OCI-LY1 (cell line): ENCODE measurements at regions not wholly inside any gene's neighbourhood (a gene's known extent, or its start where the extent isn't known, plus 50 kb on each side); places are given as distances from the start of the nearest gene placed in this dataset.

ENCODE experiments used
- H2AFZ ChIP-seq: fragments of 200-600 bp; sonication (generic), shearing (Covaris generic); 2 replicates; pipeline ENCODE4 v1.6.0; 2014; ENCODE audit warnings: antibody characterized with exemption, mild to moderate bottlenecking, low read length
- H3F3A ChIP-seq: fragments of 200-600 bp; sonication (generic), shearing (Covaris generic); 2 replicates; pipeline ENCODE4 v1.6.0; 2014; ENCODE audit warnings: mild to moderate bottlenecking, antibody characterized with exemption, low read length, moderate library complexity; ENCODE audit not compliant: insufficient read depth
- H3K27ac ChIP-seq: fragments of 200-600 bp; sonication (generic); 2 replicates; pipeline ENCODE4 v1.5.1; 2014; ENCODE audit warnings: low read length, mixed run types, mild to moderate bottlenecking, low read depth; ENCODE audit not compliant: poor library complexity, severe bottlenecking
- H3K27me3 ChIP-seq: fragments of 200-600 bp; sonication (generic); 2 replicates; pipeline ENCODE4 v1.6.0; 2014; ENCODE audit warnings: antibody characterized with exemption, mild to moderate bottlenecking, low read length, moderate library complexity; ENCODE audit not compliant: insufficient read depth
- H3K36me3 ChIP-seq: fragments of 200-600 bp; sonication (generic); 2 replicates; pipeline ENCODE4 v1.6.1; 2014; ENCODE audit warnings: mild to moderate bottlenecking, antibody characterized with exemption, low read length, moderate library complexity, mixed read lengths; ENCODE audit not compliant: insufficient read depth
- H3K4me1 ChIP-seq: fragments of 200-600 bp; sonication (generic); 2 replicates; pipeline ENCODE4 v1.5.1; 2014; ENCODE audit warnings: mild to moderate bottlenecking, low read length, moderate library complexity; ENCODE audit not compliant: insufficient read depth, severe bottlenecking
- H3K4me2 ChIP-seq: fragments of 200-600 bp; sonication (generic), shearing (Covaris generic); 2 replicates; pipeline ENCODE4 v1.6.1; 2014; ENCODE audit warnings: low read length
- H3K4me3 ChIP-seq: fragments of 200-600 bp; sonication (generic); 2 replicates; pipeline ENCODE4 v1.5.1; 2014; ENCODE audit warnings: low read length, low read depth, mild to moderate bottlenecking, mixed read lengths; ENCODE audit not compliant: poor library complexity, severe bottlenecking
- H3K79me2 ChIP-seq: fragments of 200-600 bp; shearing (Covaris generic); 2 replicates; pipeline ENCODE4 v1.6.1; 2016; ENCODE audit warnings: mixed run types, low read length, mixed read lengths; ENCODE audit not compliant: insufficient read depth
- H3K9ac ChIP-seq: fragments of 200-600 bp; sonication (generic), shearing (Covaris generic); 2 replicates; pipeline ENCODE4 v1.6.1; 2014; ENCODE audit warnings: mild to moderate bottlenecking, low read length, mixed read lengths
- H3K9me2 ChIP-seq: fragments of 200-600 bp; sonication (generic), shearing (Covaris generic); 2 replicates; pipeline ENCODE4 v1.6.1; 2014; ENCODE audit warnings: low read depth, mild to moderate bottlenecking, low read length, mixed read lengths
- H3K9me3 ChIP-seq: fragments of 200-600 bp; shearing (Covaris generic); 2 replicates; pipeline ENCODE4 v1.6.1; 2014; ENCODE audit warnings: low read length, mixed read lengths
- H4K20me1 ChIP-seq: fragments of 200-600 bp; sonication (generic), shearing (Covaris generic); 2 replicates; pipeline ENCODE4 v1.6.0; 2016; ENCODE audit warnings: mild to moderate bottlenecking, low read length; ENCODE audit not compliant: insufficient read depth
- EZH2 ChIP-seq: fragments of 200-600 bp; sonication (generic), shearing (Covaris generic); IDR thresholded peaks from 2 replicates; pipeline ENCODE4 v1.8.0; 2017; ENCODE audit warnings: borderline replicate concordance, mixed run types, mild to moderate bottlenecking, antibody characterized with exemption, low read length, moderate library complexity, mixed read lengths
- TF ChIP-seq, protein P1 (sequence below): fragments of 200-600 bp; sonication (generic), shearing (Covaris generic); IDR thresholded peaks from 2 replicates; pipeline ENCODE4 v1.5.1; 2017; ENCODE audit warnings: mild to moderate bottlenecking, antibody characterized with exemption, low read length, moderate library complexity, mixed read lengths

DNA sequence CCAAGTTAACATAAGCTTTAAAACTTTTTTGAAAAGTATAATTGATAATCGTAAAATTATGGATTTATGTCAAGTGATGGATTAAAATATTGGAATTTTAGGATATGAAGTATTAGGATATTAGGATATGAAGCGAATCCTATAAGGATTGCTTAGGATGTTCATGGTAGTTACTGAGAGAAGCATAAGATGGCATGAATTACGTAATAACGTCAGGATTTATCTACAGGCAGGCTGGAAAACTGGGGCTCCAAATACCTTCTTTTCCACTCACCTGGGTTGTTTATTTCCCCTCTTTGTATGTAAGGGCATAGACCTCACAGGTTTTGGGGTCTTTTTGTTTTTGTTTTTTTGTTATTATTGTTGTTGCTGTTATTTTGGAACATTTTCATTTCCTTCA, 65.2 kb upstream of the TMEM33 start:
- no peaks in the 10 kb centered on the region for H3K9me3 ChIP-seq
- no peak overlapping the region for H3K4me2 ChIP-seq
- H3K4me3 ChIP-seq, result no peak overlapping the region
- no peak overlapping the region for H3K27ac ChIP-seq
- TF ChIP-seq, protein P1, sequence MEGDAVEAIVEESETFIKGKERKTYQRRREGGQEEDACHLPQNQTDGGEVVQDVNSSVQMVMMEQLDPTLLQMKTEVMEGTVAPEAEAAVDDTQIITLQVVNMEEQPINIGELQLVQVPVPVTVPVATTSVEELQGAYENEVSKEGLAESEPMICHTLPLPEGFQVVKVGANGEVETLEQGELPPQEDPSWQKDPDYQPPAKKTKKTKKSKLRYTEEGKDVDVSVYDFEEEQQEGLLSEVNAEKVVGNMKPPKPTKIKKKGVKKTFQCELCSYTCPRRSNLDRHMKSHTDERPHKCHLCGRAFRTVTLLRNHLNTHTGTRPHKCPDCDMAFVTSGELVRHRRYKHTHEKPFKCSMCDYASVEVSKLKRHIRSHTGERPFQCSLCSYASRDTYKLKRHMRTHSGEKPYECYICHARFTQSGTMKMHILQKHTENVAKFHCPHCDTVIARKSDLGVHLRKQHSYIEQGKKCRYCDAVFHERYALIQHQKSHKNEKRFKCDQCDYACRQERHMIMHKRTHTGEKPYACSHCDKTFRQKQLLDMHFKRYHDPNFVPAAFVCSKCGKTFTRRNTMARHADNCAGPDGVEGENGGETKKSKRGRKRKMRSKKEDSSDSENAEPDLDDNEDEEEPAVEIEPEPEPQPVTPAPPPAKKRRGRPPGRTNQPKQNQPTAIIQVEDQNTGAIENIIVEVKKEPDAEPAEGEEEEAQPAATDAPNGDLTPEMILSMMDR, result no peak
- TF ChIP-seq EZH2, result no peak
- H3K9me2 ChIP-seq, result no peaks in the 10 kb centered on the region
- no peaks in the 10 kb centered on the region for H3K27me3 ChIP-seq
- H3K4me1 ChIP-seq, result no peaks in the 10 kb centered on the region
- no peaks in the 10 kb centered on the region for H4K20me1 ChIP-seq
- H3K79me2 ChIP-seq, result no peaks in the 10 kb centered on the region
- no peaks in the 10 kb centered on the region for H3F3A ChIP-seq
- no peak overlapping the region for H2AFZ ChIP-seq
- no peak overlapping the region for H3K9ac ChIP-seq
- H3K36me3 ChIP-seq, result no peaks in the 10 kb centered on the region

DNA sequence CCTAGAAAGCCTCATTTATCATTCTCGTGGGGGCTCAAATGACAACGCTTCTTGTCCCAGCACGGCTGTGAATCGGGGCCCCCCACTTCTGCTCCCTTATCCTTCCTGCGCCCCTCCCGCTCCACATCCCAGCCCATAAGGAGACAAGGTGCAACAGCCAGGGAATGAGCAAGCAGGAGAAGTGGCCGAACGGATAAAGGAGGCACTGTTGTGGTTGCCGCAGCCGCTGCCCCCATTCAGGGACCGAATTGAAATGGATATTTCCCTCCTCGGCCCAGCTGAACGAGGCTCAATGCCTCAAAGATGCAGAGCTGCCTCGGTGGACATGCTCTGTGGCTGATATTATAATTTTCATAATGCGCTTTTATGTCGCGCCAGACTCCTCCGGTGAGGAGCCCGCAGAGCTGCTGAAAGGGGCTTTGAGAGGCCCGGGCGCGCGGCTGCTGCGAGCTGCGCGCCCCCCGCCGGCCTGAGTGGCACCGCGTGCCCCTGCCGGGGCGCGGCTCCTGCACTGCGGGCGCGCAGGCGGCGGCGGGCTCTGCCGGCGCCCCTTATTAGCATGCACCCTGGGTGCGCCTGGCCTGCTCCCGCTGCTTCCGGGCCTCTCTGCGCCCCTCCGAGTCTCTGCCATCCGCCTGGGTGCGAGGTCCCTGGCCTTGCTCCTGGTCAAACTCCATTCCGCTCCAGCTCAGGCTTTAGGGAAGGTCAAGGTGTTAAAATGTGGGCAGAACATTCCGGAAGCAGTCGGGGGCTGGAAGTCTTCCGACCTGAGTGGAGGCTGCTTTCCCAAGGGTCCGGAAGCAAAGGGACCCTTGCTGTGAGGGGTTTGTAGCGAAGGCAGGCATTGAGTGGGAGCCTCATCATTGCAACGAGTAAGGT, 68.2 kb upstream of the TMEM33 start:
- Histone ChIP-seq H3K4me3 (no peak overlapping the region), H3K27me3 (no peaks in the 10 kb centered on the region)

DNA sequence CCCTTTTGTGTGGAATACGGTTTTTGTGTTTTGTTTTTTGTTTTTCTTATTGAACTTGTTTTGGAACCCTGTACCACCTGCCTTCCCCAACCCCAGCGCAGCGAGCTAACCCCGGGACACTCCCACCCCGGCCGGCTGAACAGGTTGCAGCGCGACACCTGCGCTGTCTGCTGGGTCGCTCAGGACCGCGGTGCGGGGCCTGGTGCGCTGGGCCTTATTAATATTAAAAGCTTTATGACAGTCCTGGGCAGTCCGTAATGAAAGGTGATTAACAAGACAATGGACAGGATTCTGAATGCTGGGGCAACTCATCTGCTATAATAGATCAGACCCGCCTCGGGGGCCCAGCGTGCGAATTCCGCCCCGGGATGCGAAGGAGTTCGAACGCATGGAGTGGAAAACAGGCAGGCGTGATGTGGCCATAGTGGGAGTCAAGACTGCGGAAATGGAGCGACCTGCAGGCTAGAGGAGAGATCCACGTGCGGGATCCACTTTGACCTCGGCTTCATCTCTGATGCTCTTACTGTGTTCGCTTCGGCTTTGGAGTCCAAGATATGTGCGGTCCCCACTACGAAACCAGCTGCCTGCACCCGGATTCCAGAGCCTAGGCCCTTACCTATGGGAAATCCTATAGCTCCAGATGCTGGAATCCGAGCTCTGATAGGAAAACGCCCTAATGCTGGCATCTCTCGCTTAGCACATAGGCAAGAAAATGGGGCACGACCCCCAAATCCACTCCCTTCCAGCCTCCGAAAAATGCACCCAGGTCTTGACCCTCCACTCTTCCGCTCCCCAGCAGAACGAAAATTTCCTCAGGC, 69.0 kb upstream of the TMEM33 start:
- no peaks in the 10 kb centered on the region for H3K36me3 ChIP-seq
- no peaks in the 10 kb centered on the region for H3F3A ChIP-seq
- H3K9me3 ChIP-seq, result no peaks in the 10 kb centered on the region
- H3K27ac ChIP-seq, result no peak overlapping the region
- no peaks in the 10 kb centered on the region for H3K9me2 ChIP-seq
- H3K27me3 ChIP-seq, result no peaks in the 10 kb centered on the region
- no peak overlapping the region for H3K4me2 ChIP-seq
- no peaks in the 10 kb centered on the region for H3K79me2 ChIP-seq
- H3K4me1 ChIP-seq, result no peaks in the 10 kb centered on the region
- no peaks in the 10 kb centered on the region for H4K20me1 ChIP-seq
- H3K4me3 ChIP-seq, result no peak overlapping the region
- H3K9ac ChIP-seq, result no peak overlapping the region
- H2AFZ ChIP-seq, result no peak overlapping the region
- no peak for TF ChIP-seq EZH2
- TF ChIP-seq, protein P1, result no peak

More for the DNA sequence above, 68.2 kb upstream of the TMEM33 start:
- Histone ChIP-seq H3K27ac (no peak overlapping the region), H4K20me1 (no peaks in the 10 kb centered on the region), H3K9me3 (no peaks in the 10 kb centered on the region), H3K9me2 (no peaks in the 10 kb centered on the region), H3K36me3 (no peaks in the 10 kb centered on the region), H3F3A (no peaks in the 10 kb centered on the region), H3K4me1 (no peaks in the 10 kb centered on the region), H3K4me2 (no peak overlapping the region), H3K79me2 (no peaks in the 10 kb centered on the region), H3K9ac (no peak overlapping the region), H2AFZ (no peak overlapping the region)
- TF ChIP-seq, protein P1, result no peak
- TF ChIP-seq EZH2, result no peak
